DMS53 treated with DMSO at 0.1 percent for 48 hours (cell line): ENCODE measurements at regions not wholly inside any gene's neighbourhood (a gene's known extent, or its start where the extent isn't known, plus 50 kb on each side); places are given as distances from the start of the nearest gene placed in this dataset.

Source experiments
- DNase-seq: peaks from one replicate; lab custom pipeline; 2025; ENCODE audit not compliant: unreplicated experiment; lab: John Stamatoyannopoulos, UW

DNA sequence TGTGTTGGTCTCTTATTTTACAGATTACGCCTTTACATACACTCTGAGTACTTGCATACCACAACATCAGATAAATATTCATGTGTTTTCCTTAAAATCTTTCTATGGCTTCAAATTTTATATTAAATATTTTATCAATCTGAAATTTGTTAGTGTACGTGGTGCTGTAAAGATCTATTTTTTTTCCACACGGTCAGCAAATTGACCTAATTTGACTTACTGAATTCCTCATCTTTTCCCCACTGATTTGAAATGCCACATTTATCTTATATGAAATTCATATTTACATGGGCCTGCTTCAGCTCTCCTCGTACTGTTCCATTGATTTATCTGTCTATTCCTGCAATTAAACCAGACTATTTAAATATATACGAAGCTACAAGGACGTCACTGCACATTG, 433.8 kb upstream of the ZNF507 start:
- DNase-seq: no peak

DNA sequence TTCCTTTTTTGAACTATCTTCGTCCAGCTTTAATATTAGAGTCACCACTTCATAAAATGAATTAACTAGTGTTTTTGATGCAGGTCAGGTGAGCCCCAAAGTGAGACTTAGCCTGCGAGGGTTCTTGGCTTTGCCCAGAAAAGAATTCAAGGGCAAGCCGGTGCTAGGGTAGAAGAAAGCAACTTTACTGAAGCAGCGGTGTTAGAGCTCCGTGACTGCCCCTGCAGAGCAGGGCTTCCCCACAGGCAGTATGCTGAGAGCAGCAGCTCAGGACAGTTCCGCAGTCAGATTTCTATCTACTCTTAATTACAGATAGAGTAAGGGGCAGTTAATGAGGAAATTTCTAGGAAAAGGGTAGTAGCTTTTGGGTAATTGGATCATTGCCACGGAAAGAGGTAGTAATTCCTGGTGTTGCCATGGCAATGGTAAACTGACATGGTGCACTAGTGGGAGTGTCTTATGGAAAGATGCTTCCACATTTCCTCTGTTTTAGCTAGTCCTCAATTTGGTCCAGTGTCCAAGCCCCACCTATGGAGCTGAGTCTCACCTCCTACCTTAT, 432.2 kb upstream of the ZNF507 start:
- no peak for DNase-seq

DNA sequence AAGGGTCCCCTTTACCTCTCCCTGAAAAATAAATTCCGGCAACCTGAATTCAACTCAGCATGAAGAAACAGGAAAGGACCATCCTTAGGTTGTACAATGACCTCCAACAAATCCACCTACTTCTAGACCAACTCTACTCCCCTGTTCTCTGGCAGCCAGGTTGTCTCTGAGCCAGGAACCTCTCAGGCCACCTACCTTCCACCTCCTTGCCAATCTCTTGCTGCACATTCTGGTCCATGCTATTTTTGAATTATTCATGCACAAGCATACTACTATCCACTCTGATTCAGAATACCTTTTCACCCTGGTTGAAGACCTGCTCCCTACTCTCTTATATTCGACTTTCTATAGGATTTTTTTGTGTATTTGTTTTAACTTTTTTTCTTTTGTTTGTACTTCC, 415.0 kb upstream of the ZNF507 start:
- DNase-seq: no peak

DNA sequence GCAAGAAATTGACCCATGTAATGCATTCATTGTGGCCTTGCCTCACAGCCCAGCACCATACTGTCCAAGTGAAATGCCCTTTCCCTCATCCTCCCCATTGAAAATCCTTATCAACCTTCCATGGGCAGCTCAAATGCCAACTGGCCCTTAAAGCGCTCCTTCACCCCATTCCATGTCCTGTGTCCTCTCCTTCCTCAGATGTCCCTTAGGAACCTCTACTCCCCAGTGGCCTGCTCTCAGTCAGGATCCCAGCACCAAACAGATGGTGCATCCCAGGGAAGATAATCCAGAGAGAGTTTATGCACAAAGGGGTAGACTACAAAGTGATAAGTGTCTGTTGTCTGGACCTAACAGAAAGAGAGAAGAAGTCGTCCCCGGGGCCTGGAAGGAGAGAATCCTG, 407.4 kb upstream of the ZNF507 start:
- DNase-seq: no peak

DNA sequence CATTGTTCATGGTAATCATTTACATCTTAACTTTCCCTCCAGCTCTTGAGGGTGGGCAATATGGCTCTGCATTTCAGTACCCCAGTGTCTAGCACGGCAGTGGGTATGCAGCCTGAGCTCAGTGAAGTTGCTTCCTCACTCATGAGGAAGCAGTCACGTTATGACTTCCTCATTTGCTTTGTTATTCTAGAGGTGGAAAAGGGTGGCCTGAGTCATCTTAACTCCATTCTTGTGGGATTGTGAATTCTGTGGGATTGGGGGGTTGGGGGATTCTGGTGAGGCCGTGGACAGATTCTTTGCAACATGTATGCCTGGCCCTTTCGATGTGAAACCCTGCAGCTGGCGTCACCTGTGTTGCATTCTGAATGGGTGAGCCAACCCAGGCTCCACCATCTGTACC, 406.7 kb upstream of the ZNF507 start:
- DNase-seq: no peak

DNA sequence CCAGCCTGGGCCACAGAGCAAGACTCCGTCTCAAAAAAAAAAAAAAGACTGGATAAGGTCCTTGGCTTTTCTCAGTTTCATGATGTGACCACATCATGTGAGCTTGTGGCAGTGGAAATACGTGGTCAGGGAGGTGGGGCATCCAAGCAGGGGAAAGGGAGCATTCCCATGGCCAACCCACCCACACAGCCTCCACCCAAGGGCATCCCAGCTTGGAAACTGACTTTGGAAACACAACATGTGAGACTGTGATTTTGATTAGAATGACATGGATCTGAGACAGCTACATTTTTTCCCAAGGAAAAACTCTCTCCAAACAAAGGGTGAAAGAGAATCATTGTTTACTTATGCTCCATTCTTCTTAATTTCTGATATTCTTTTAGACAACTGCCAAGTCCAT, 405.0 kb upstream of the ZNF507 start:
- DNase-seq: no peak

DNA sequence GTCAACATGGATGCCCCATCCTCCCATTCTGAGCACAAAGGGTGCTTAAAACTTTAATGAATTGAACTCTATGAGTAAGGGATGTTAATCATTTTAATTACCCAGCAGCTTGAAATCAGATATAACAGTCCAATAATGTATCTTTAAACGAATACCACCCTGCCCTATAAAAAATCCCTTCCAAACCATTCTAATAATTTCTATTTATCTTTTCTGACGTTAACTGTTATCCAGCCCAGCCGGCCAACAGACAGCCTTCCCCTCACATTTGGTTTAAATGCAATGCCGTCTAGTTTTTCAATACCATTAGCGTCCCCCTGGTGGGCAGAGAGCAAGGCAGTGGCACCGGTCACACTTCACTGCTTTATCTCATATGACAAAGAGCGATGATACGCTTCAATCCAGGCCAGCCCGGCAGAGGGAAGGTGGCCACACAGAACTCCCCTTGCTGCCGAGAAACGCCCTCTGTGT, 402.2 kb upstream of the ZNF507 start:
- no peak for DNase-seq

DNA sequence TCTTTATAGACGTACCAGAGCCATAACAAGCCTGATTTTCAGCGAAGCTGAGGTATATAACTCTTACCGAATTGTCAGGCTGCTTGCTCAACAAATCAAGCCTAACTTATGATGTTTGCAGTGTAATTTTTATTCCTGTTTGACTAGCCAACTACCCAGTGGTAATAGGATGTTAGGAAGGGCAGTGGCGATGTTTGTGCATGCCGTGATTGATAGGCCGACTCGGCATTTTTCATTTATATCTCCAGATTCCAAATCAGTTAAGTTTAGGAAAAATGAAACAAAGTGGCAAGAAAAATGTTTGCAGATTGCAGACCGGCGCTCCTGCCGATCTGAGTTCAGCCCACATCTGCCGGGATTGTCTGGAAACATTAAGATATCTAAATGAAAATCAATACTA, 401.6 kb upstream of the ZNF507 start:
- DNase-seq: no peak

DNA sequence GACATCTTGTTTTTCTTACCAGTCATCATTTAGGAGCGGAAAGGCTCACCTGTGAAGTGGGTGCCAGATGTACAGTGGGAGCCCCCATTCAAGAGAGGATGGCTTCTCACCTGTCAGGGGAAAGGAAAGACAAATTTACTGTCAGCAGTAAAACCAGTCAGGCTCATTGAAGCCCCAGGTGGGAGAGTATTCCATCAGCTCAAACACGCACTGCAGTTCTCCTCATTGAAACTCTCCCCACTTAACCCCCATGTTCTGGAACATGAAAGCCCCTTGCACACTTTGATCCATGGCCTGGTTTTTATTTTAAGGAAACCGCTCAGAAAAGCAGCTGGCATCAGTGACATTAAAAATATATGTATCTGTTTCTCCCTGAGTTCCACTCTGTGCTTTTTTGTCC, 401.1 kb upstream of the ZNF507 start:
- DNase-seq: no peak

DNA sequence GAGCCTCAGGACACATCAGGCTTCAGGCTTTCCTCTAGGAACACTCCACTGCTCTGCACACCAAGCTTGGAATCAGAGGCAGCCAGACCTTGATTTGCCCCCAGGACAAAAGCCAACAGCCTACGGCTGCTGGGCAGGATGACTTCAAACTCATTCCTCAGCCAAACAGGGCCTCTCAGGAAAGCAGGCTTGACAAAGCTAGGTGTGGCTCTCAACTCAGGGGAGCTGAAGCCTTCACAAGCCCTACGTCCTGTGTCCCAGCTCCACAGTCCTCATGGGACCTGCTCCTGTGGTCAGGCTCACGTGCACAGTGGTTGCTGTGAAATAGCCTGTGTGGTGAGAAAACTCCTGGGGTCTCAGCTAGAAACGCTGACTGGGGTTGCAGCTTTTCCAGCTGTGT, 398.9 kb upstream of the ZNF507 start:
- no peak for DNase-seq

DNA sequence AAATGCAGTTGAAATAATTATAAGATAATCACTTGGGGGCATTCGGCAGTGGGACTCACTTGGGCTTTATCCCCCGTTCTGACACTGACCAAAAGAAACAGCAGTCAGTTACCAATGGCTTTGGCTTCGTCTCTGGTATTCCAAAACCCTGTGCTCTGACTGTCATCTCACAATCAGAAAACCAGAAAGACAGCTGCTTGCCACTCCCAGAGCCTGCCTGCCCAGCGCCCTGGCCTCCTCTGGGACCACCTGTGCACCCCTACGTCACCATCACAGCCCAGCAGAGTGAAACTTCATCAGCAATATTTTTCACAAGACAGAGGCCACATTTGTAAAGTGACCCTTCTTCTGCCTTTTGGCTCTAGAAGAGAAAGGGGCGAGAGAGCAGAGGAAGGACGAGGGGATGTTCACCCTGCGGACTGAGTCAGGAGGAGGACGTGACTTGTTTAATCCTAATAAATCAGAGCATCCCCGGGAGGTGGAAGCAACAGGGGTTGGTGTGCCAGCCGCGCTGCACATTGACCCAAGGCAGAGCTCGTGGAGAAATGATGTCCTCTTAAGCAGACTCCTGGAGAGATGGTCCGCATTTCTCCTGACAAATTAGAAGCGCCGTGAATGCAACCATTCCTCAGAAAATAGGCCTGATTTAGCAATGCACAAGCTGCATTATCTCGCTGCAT, 397.8 kb upstream of the ZNF507 start:
- DNase-seq: no peak

DNA sequence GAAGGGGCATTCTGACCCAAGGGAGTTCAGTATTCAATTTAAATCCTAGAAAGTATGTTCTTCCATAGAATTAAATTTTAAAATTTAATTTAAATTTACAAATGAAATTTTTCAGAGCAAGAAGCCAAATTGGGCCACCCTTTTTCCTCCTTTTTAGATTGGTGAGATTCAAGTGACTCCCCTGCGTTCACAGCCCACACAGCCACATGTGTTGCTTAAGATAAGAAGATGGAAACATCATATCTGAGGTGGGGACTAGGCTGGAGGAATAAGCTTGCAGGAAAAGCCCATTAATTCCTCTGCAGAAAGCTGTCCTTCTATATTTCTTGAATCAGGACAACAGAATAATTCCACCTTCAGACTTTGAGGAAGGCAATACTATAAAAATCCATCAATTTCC, 392.7 kb upstream of the ZNF507 start:
- no peak for DNase-seq

DNA sequence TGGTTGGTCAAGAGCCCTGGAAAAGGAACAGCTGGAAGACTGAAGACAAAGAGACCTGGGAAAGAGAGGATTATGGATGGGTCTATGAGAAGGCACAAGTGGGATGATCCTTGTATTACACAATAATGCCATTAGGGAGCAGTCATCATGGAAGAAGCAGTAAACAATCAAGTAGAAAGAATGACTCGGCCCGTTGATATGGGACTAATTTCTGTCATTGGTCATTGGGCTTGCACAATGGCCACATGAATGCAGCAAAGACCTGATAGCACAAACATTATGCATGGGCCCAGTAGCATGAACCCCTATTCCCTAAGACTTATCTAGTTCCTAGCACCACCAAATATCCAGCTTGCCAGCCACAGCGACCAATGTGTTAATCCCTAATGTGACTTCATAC, 390.3 kb upstream of the ZNF507 start:
- DNase-seq: no peak

DNA sequence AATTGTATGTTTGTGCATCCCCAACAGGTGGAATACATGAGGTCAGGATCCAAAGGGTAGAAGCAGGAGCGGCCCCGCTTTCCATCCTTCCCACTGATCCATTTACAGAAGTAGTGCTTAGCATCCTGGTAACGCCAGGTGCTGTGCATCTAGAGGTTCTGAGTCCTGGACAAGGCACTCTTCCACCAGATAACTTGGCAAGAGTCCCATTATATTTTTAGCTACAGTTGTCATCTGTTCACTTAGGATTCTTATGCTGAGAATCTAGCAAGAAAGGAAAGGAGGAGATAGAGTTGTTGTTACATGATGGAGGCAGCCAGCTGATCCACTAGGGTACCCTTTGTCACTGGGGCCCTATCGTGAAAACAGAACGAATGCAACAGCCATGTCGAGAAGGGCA, 389.5 kb upstream of the ZNF507 start:
- no peak for DNase-seq

DNA sequence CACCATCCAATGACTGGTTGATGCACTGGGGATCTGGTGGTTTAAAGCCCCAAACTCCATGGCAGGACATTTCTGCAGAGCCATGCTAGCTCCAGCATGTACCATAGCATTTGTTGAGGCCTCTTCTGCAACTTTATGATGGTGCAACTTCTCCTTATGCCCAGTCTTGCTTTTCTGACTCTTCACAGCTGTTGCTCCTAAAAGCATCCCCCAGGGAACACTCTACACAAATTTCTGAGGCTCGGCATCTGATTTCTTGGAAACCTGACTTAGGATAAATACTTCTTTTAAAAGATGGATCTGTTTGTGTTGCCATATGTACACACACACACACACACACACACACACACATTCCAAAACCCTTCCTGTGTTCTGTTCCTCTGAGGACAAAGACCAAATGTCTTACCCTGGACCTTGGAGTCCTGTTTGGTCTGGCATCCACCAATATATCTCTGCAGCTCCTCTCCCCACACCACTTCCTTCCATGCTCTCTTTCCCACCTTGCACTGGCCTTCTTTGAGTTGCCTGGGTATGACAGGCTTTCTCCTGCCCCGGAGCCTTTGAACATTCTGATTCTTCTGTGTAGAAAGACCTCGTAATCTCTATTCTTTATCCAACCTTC, 388.5 kb upstream of the ZNF507 start:
- DNase-seq: no peak

DNA sequence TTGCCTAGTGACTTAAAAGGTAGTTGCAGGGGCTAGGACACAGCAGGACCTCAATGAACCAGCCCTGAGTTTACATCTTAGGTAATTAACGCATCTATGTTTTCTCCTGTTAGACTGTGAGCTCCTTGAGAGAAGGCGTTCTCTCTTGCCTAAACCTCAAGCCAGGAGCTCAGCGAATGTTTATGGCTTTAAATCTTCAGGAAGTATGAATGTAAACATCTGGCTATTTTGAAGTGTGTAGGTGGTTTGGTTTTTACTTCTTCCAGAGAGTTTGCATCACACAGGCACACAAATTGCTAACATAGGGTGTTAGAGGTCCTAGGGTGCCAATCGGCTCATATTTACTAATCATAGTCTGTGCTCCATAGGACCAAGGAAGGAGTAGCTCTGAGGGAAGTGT, 387.7 kb upstream of the ZNF507 start:
- no peak for DNase-seq

DNA sequence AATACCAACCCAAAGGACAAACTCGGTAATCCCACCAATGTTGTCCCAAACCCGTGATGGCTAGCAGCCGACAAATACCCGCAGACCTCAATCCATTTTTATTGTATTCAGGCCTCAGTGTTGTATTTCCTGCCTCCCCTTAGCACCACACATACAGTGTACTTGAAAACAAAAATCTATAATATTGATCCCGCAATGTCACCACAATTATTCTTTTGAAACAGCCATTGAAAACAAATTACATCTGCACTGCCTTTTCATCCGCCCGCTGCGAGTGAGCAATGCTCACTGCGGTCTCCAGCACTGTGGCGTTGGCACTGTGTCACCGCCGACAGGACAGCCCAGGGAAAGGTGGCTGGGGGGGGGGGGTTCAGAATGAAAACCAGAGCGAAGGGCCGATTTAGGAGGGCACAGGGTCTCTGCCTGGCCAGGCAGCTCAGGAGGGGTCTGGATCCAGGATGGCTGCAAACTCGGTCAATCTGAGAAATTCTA, 385.8 kb upstream of the ZNF507 start:
- DNase-seq: no peak

DNA sequence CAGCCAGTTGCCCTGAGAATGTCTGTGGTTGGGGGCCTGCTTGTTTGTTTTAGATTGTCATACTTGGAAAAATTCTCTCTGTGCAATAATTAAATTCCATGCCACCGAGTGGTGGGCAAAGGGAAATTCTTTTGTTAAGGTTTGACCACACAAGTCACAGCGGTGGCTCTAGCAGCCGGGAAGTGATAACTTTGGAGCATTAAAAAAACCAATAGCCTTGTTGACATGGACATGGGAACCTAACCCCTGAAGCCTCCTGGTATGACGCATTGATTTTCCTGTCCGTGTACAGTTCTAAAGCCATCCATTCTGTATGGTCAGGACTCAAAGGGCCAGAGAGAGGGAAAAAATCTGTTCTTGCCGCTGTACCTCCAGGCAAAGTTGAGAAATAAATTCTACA, 384.9 kb upstream of the ZNF507 start:
- DNase-seq: no peak

DNA sequence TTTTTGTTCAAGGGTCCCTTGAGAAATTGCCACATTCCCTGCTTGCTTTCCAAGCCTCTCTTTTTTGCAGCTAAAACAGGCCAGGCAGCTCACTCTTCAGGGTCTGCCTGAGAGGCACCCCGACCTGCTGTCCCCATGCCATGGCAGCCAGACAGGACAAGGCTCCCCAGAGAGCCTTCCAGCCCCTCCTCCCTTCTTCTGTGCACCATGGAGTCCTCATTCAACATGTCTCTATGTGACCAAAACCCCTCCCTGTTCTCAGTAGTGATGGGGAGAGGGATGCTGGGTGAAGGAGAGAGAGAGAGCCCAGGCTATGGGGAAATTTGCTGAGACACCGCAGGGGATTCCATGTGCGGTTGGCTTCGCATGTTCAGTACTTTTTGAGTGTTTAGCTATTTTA, 384.2 kb upstream of the ZNF507 start:
- no peak for DNase-seq

DNA sequence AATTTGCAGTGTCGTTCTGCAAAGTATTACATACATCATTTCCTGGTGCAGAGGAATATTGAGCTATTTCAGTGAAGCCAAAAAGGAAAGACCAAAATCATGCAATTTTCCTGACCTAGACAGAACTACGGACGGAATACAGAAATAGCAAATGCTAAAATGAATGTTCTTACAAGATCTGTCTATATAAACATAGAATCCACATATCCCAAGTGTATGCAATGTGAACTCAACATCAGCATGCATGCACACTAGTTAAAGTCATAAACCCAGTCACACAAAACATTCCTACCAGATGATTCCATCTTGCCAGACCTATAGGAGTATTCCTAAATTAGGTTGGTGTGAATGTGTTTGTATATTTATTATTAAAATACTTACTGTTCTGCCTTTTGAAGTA, 383.7 kb upstream of the ZNF507 start:
- no peak for DNase-seq

DNA sequence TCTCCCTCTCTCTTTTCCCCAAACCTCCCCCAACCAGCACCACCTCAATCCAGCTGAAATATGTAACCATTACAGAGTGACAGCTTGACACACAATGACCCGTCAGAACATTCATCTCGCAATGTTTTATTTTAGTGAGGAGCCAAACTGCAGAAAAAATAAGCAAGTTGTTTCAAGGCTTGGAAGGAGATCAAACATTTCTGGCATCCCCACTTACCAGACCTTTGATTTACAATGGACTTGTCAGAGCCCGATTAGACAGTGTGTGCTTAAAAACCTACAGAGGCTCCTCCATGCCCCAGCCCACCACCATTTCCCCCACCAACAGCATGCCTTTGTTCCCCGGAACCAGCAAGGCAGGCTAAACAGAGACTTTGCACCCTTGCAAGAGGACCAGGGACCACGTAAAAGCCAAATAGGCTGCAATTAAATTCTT, 382.8 kb upstream of the ZNF507 start:
- DNase-seq: no peak

DNA sequence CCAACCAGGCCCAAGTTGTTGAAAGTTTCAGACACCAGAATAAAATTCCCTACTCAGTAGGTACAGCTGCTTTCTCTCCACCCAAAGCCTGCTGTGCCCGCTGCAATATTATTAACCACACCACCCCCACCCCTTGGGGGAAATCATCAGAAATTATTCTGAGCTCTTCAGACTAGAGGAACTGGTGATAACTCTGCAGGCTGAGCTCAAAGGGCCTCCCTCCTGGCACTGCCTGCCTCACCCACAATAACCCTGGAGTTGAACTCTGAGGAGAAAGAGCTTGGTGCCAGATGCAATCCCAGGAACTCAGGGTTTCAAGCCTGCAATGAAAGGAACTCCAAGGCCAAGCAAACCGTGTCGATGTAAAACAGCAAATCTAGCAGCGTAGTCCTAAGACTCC, 381.7 kb upstream of the ZNF507 start:
- DNase-seq: no peak

DNA sequence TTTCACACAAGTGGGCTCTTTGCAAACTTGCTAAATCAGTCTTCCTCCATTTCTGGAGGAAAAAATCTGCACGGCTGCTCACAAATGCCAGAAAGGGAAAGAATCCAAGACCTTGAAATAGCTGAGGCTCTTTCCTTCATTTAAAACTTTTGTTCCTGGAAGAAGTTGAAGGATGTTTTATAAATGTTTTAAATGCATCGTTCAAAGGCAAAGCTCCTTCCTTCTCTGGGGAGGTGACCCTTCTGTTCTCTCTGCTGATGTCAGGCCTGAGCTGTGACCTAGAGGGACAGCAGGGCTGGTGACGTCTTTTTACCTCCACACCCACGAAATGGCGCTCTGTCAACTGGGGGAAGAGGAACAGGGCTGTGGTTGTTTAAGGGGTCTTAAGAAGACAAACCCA, 376.4 kb upstream of the ZNF507 start:
- DNase-seq: no peak
